Spleen (tissue), 7 donors: ENCODE measurements at regions not wholly inside any gene's neighbourhood (a gene's known extent, or its start where the extent isn't known, plus 50 kb on each side); places are given as distances from the start of the nearest gene placed in this dataset.

ENCODE experiments used
- CTCF ChIP-seq, 11 experiments: fragments of 200-600 bp in 7 of 11; fragments of 450-650 bp in 4 of 11; sonication (generic) in 4 of 11; IDR thresholded peaks in 8 of 11; conservative IDR thresholded peaks in 3 of 11; 1 replicate in 7 of 11; 2 replicates in 4 of 11; pipeline versions ENCODE4 v1.4.0 to v1.8.0; 2016 to 2021; ENCODE audit warnings: antibody characterized with exemption in 11 of 11, inconsistent platforms in 4 of 11, mild to moderate bottlenecking in 1 of 11
- POLR2A ChIP-seq, 3 donors: fragments of 450-650 bp; IDR thresholded peaks; one replicate each; pipeline ENCODE4 v1.5.1; 2017; ENCODE audit warnings: antibody characterized with exemption in 3 of 3, mild to moderate bottlenecking in 1 of 3
- POLR2AphosphoS5 ChIP-seq, 3 donors: sonication (generic); formaldehyde crosslinking; IDR thresholded peaks; one replicate each; pipeline ENCODE4 v1.5.1; 2017; ENCODE audit warnings: antibody characterized with exemption in 3 of 3
- donor health status: DM: no; HTN: no; CAD: no; lungs with moderate emphysema.
- donor health status: DM: no; HTN: no; CAD: no.
- donor health status: DM: no; HTN: no; CAD: no.

GRCh38 chr14:35180179-35180578 is 57.8 kb downstream of the PRORP start:
- TF ChIP-seq CTCF (IDR thresholded peaks at IDR 0.05 in 8 of 11, conservative IDR thresholded peaks at IDR 0.05 in 3 of 11): no peak
- TF ChIP-seq POLR2A (IDR thresholded peaks at IDR 0.05): no peak
- TF ChIP-seq POLR2AphosphoS5 (IDR thresholded peaks at IDR 0.05): no peak
